Activated T-helper 2 cell treated with anti-CD3 and anti-CD28 coated beads, Interferon-gamma antibody, Interleukin-2, Interleukin-4, amounts not matched to agents 10 μg/mL and 5 μg/mL and 100 μg/mL, durations not matched to agents 14 hours and 24 hours and 36 hours (primary cell): ENCODE measurements at regions not wholly inside any gene's neighbourhood (a gene's known extent, or its start where the extent isn't known, plus 50 kb on each side); places are given as distances from the start of the nearest gene placed in this dataset.

ENCODE experiments used
- DNase-seq: peaks from one replicate; pipeline ENCODE4 v3.0.0; 2021; ENCODE audit warnings: low spot score
- H3K27ac Mint-ChIP-seq: one replicate; pipeline ENCODE4 v1.8.0; 2021; ENCODE audit warnings: mixed read lengths
- H3K27me3 Mint-ChIP-seq: one replicate; pipeline ENCODE4 v1.8.0; 2021; ENCODE audit warnings: low read depth, mixed read lengths
- H3K36me3 Mint-ChIP-seq: one replicate; pipeline ENCODE4 v1.8.0; 2021; ENCODE audit warnings: low read depth, mixed read lengths
- H3K4me1 Mint-ChIP-seq: one replicate; pipeline ENCODE4 v1.8.0; 2021; ENCODE audit warnings: low read depth, mixed read lengths
- H3K4me3 Mint-ChIP-seq: one replicate; pipeline ENCODE4 v1.8.0; 2021; ENCODE audit warnings: low read depth, mild to moderate bottlenecking, moderate library complexity, mixed read lengths
- H3K9me3 Mint-ChIP-seq: one replicate; pipeline ENCODE4 v1.8.0; 2021; ENCODE audit warnings: mixed read lengths
- intact Hi-C: fragments of 100-400 bp; cut with micrococcal nuclease; formaldehyde crosslinking; loops from one replicate; pipeline ENCODE4 v1.15.1; 2023

DNA sequence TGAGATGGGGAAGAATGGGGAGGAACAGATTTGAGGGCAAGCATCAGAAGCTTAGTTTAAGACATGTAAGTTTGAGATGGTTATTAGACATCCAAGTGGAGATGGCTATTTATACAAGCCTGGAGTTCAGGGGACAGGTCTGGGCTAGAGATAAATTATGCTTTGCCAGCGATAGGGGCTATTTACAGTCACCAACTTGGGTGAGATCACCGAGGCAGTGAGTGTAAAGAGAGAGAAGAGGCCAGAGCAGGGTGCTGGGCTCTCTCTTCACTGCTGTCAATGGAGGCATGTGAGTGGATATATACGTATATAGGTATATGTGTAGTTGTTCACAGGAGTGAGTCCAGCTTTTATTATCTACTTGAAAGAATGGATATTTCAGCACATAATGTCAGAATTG, 81.0 kb downstream of the QPCT start:
- Mint-ChIP-seq H3K4me1 (no peaks in the 10 kb centered on the region), H3K27me3 (peaks cover 2% of the 10 kb centered on the region), H3K9me3 (no peaks in the 10 kb centered on the region), H3K4me3 (no peak overlapping the region), H3K27ac (no peak overlapping the region), H3K36me3 (no peaks in the 10 kb centered on the region)
- no peak for DNase-seq
- intact Hi-C loops = no loop called here

- Mint-ChIP-seq H3K27me3 (peaks cover 15% of the 10 kb centered on the region), H3K4me1 (no peaks in the 10 kb centered on the region), H3K36me3 (no peaks in the 10 kb centered on the region), H3K4me3 (no peak overlapping the region), H3K27ac (no peak overlapping the region), H3K9me3 (no peaks in the 10 kb centered on the region)
- intact Hi-C loops = no loop called here
- no peak for DNase-seq
Measured at GRCh38 chr2:37427241-37427640, 82.8 kb downstream of the QPCT start.

DNA sequence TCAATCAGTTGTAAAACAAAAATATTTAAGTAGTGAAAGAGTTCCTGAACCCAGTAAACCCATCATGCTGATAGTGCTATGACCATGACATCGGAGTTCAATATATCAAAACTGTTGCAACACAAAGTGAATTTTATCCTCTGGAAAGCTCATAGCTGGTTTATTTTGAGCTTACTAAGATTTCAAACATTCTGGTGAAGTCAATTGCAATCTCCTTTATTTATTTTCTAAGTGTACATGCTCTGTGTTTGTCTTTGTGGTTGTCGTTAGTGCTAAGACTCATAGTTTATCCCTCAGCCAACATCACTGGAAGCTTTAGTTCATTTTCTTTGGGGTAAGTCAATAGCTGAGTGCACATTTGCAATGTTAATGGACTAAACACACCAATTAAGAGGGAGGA, 91.9 kb downstream of the QPCT start:
- intact Hi-C loops = no loop called here
- DNase-seq = no peak
- Mint-ChIP-seq H3K27me3 (peaks cover 36% of the 10 kb centered on the region), H3K27ac (no peak overlapping the region), H3K4me3 (no peak overlapping the region), H3K4me1 (no peaks in the 10 kb centered on the region), H3K36me3 (no peaks in the 10 kb centered on the region), H3K9me3 (no peaks in the 10 kb centered on the region)

GRCh38 chr2:37439131-37439642, 94.8 kb downstream of the QPCT start:
- H3K4me3 Mint-ChIP-seq = no peak overlapping the region
- no peak for DNase-seq
- H3K4me1 Mint-ChIP-seq = no peaks in the 10 kb centered on the region
- H3K36me3 Mint-ChIP-seq = no peaks in the 10 kb centered on the region
- intact Hi-C loops = no loop called here
- peaks cover 7% of the 10 kb centered on the region for H3K9me3 Mint-ChIP-seq
- H3K27me3 Mint-ChIP-seq = peaks cover 24% of the 10 kb centered on the region
- H3K27ac Mint-ChIP-seq = no peak overlapping the region

GRCh38 chr2:37441055-37441454, 96.6 kb downstream of the QPCT start:
- Mint-ChIP-seq H3K27ac (no peak overlapping the region), H3K36me3 (no peaks in the 10 kb centered on the region), H3K9me3 (peaks cover 7% of the 10 kb centered on the region), H3K4me1 (no peaks in the 10 kb centered on the region), H3K4me3 (no peak overlapping the region), H3K27me3 (peaks cover 26% of the 10 kb centered on the region)
- intact Hi-C loops = no loop called here
- no peak for DNase-seq

- intact Hi-C loops = no loop called here
- H3K27me3 Mint-ChIP-seq = peaks cover 21% of the 10 kb centered on the region
- peaks cover 7% of the 10 kb centered on the region for H3K9me3 Mint-ChIP-seq
- H3K36me3 Mint-ChIP-seq = no peaks in the 10 kb centered on the region
- no peak overlapping the region for H3K27ac Mint-ChIP-seq
- DNase-seq = no peak
- no peak overlapping the region for H3K4me3 Mint-ChIP-seq
- no peaks in the 10 kb centered on the region for H3K4me1 Mint-ChIP-seq
Measured at GRCh38 chr2:37443082-37443481, 98.7 kb downstream of the QPCT start.

GRCh38 chr2:37447446-37447845, 103.0 kb downstream of the QPCT start:
- no peak for DNase-seq
- Mint-ChIP-seq H3K27ac (no peak overlapping the region), H3K4me3 (no peak overlapping the region), H3K9me3 (no peaks in the 10 kb centered on the region), H3K4me1 (no peaks in the 10 kb centered on the region), H3K27me3 (peaks cover 24% of the 10 kb centered on the region), H3K36me3 (no peaks in the 10 kb centered on the region)
- intact Hi-C loops = no loop called here

DNA sequence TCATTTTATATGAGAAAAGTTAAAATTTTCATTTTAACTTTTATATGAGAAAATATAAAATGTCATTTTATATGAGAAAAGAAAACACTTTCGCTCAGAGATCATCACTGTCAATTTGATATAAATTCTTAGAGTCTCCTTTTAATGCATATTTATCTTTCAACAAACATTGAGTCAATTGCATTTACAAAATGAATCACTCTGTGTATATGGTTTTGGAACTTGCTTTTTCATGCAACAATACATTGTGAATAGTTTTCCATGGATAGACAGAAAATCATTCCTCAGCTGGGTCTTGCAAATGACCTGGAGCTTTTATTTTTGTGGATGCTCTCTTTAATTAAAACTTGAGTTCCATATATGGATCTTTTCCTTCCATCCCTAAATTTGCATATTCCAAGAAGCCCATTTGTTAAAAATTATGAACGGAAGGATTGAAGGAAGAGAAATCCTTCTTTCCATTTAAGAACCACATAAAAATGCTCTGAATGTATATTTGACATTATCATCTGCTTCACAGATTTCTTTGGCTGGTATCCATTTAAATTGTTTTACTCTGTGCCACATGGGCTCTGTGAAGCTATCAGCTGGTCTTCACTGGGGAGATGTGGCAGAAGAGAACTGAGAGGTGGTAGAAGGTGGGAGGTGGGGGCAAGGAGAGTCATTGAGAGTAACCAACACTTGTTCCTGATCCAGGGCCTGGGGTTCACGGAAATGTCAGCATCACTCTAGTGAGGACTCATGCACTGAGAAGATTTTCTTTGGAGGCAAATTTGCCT, 104.1 kb downstream of the QPCT start:
- H3K27ac Mint-ChIP-seq = no peak overlapping the region
- intact Hi-C loops = no loop called here
- no peak overlapping the region for H3K4me3 Mint-ChIP-seq
- H3K9me3 Mint-ChIP-seq = no peaks in the 10 kb centered on the region
- H3K27me3 Mint-ChIP-seq = peaks cover 17% of the 10 kb centered on the region
- H3K4me1 Mint-ChIP-seq = peaks cover 2% of the 10 kb centered on the region
- no peak for DNase-seq
- H3K36me3 Mint-ChIP-seq = peaks cover 3% of the 10 kb centered on the region

DNA sequence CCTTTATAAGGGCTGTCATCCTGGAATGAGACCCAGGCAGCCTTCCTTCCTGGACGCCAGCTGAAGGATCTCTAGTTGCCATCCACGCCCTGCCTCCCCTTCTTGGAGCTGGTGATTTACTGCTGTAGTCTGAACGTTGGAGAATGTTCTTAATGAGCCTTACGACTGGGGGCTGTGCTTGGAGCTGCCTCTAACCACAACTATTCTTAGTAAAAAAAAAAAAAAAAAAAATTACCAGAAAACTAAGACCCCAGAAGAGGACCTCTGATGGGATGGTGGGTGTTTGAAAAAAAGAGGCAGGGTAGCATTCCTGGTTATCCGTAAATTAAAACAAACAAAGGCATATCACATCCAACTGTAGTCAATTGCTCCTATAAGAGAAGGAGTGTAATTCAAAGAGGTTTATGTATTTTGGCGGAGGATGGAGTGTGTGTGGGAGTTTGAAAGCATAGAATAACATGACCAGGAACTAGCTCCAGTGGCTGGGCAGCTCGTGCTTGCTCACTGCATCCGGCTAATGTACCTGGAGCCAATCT, 105.4 kb downstream of the QPCT start:
- intact Hi-C loops = no loop called here
- Mint-ChIP-seq H3K4me1 (peaks cover 2% of the 10 kb centered on the region), H3K27ac (no peak overlapping the region), H3K27me3 (peaks cover 13% of the 10 kb centered on the region), H3K9me3 (no peaks in the 10 kb centered on the region), H3K4me3 (no peak overlapping the region), H3K36me3 (peaks cover 3% of the 10 kb centered on the region)
- DNase-seq = no peak

GRCh38 chr2:37453027-37453426, 108.6 kb downstream of the QPCT start:
- Mint-ChIP-seq H3K27ac (no peak overlapping the region), H3K9me3 (no peaks in the 10 kb centered on the region), H3K4me1 (peaks cover 13% of the 10 kb centered on the region), H3K36me3 (peaks cover 3% of the 10 kb centered on the region), H3K27me3 (peaks cover 8% of the 10 kb centered on the region), H3K4me3 (no peak overlapping the region)
- no peak for DNase-seq
- intact Hi-C loops = no loop called here

DNA sequence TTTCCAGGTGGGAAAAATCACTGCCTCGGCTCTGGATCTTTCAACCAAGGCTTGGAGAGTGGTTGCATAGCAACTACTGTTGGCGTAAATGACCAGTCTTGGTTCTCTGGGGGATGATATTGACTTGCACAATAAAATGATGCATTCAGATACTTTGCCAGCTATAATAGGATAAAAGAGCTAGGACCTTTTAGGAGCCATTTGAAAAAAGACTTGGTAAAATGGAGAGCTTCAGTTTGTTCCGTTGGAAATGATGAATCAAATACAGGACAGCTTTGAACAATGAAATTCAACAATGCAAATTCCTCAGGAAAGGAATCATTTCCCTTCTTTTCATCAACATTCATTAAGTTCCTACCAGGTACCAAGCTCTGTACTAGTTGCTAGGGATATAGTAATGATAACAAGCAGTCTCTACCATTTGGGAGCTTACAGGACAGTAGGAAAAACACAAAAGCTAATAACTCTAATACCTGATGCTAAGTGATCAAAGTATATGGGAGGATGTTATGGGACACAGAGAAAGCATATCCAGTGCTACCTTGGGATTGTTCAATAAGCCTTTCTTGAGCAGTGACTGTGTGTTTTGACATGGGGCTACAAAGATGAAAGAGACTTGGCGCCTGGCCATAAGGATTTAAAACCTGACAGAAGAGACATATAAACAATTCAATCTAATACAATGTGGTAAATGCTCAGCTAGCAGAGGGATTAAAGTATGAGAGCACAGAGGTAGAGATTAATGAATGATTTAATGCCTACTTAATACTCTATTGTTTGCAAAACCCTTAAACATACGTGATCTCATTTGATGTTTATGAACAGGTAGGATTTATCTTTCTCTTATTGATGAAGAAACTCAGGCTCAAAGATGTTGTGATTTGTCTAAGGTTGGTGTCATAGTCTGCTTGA, 110.7 kb downstream of the QPCT start:
- DNase-seq = no peak
- intact Hi-C loops = no loop called here
- no peaks in the 10 kb centered on the region for H3K27me3 Mint-ChIP-seq
- peaks cover 16% of the 10 kb centered on the region for H3K4me1 Mint-ChIP-seq
- H3K27ac Mint-ChIP-seq = no peak overlapping the region
- H3K9me3 Mint-ChIP-seq = no peaks in the 10 kb centered on the region
- no peak overlapping the region for H3K4me3 Mint-ChIP-seq
- H3K36me3 Mint-ChIP-seq = peaks cover 3% of the 10 kb centered on the region

DNA sequence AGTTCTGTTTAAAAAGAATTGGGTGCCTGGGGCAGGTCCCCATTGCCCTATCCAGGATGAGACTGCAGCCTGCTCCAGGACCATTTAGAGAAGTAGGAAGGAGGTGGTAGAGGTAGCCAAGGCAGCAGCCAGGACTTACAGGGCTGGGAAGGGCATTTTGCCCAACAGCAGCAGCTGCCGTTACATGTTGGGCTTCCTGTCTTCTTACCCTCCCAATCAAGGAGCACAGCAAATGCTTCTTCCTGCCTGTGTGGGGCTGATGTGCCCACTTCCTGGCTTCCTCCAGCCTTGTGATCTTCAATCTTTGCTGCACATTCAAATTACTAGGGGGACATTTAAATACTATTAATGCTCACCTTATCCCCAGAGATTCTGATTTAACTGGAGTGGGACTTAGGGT, 112.0 kb downstream of the QPCT start:
- Mint-ChIP-seq H3K9me3 (no peaks in the 10 kb centered on the region), H3K36me3 (peaks cover 3% of the 10 kb centered on the region), H3K27me3 (no peaks in the 10 kb centered on the region), H3K4me1 (peaks cover 16% of the 10 kb centered on the region), H3K4me3 (no peak overlapping the region), H3K27ac (no peak overlapping the region)
- no peak for DNase-seq
- intact Hi-C loops = no loop called here

DNA sequence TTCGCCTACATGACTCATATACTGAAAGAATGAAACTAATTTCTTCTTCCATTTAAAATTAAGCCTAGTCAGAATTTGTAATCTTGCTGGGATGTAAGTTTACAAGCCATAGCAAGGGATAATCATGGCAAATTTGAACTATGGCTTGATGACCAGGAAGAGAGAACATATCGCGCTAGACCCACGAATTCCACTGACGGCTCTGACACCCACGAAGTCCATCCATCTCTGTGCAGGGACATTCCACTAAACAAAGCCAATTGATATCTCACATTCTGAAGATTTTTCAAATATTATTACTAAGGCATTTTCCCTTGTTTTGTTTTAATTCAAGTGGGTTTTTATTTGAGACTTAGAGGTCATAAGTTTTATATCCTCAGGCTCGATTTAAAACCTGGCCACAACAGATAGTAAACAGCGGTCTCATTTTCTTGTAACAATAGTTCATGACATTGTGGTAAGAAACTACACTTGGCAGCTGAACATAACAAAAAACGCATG, 113.0 kb downstream of the QPCT start:
- H3K4me1 Mint-ChIP-seq = peaks cover 16% of the 10 kb centered on the region
- peaks cover 3% of the 10 kb centered on the region for H3K36me3 Mint-ChIP-seq
- H3K9me3 Mint-ChIP-seq = no peaks in the 10 kb centered on the region
- no peak for DNase-seq
- no peak overlapping the region for H3K4me3 Mint-ChIP-seq
- no peaks in the 10 kb centered on the region for H3K27me3 Mint-ChIP-seq
- intact Hi-C loops = no loop called here
- H3K27ac Mint-ChIP-seq = no peak overlapping the region
